H1 (cell line): ENCODE measurements at regions not wholly inside any gene's neighbourhood (a gene's known extent, or its start where the extent isn't known, plus 50 kb on each side); places are given as distances from the start of the nearest gene placed in this dataset.

Source experiments
- CTCF ChIA-PET: fragments of 300-600 bp; sonication (Branson Sonifier 250); formaldehyde crosslinking; loops from one replicate; lab custom pipeline; 2021; ENCODE audit not compliant: partially characterized antibody; lab: Charles Lee
- POLR2A ChIA-PET: fragments of 300-600 bp; sonication (Branson Sonifier 250); formaldehyde crosslinking; loops from one replicate; lab custom pipeline; 2021; ENCODE audit warnings: inconsistent platforms; ENCODE audit not compliant: partially characterized antibody; lab: Charles Lee
- DNase-seq, 2 experiments: peaks; one replicate each; pipeline versions ENCODE4 v3.0.0 to v3.0.0-alpha.2; 2010 to 2022; ENCODE audit warnings: low spot score in 2 of 2, low read depth in 1 of 2, mixed read lengths in 1 of 2
- FAIRE-seq: peaks from 2 replicates; lab custom pipeline; 2011; peaks lifted over from hg19 to GRCh38; lab: Jason Lieb, UNC
- H2AFZ ChIP-seq: 2 replicates; pipeline ENCODE4 v1.8.1; 2012; ENCODE audit warnings: low read length, inconsistent platforms
- H2AK5ac ChIP-seq: 2 replicates; pipeline ENCODE4 v1.6.1; 2013; ENCODE audit warnings: low read depth, low read length
- H2BK120ac ChIP-seq: replicated peaks from 2 replicates; pipeline ENCODE3; 2013; ENCODE audit warnings: low read depth, low read length, inconsistent platforms
- H2BK12ac ChIP-seq: 2 replicates; pipeline ENCODE4 v1.6.1; 2013; ENCODE audit warnings: low read depth, low read length
- H2BK15ac ChIP-seq: 2 replicates; pipeline ENCODE4 v1.6.1; 2013; ENCODE audit warnings: low read length
- H2BK20ac ChIP-seq: 2 replicates; pipeline ENCODE4 v1.6.1; 2013; ENCODE audit warnings: low read length
- H2BK5ac ChIP-seq: 2 replicates; pipeline ENCODE4 v1.6.1; 2013; ENCODE audit warnings: low read depth, low read length
- H3K14ac ChIP-seq: 2 replicates; pipeline ENCODE4 v1.6.1; 2013; ENCODE audit warnings: inconsistent platforms; ENCODE audit not compliant: insufficient read length
- H3K18ac ChIP-seq: 2 replicates; pipeline ENCODE4 v1.6.1; 2013; ENCODE audit warnings: low read length; ENCODE audit errors: extremely low read depth
- H3K23ac ChIP-seq: 2 replicates; pipeline ENCODE4 v1.6.1; 2013; ENCODE audit warnings: inconsistent platforms; ENCODE audit not compliant: insufficient read length
- H3K23me2 ChIP-seq: 2 replicates; pipeline ENCODE4 v1.6.1; 2013; ENCODE audit warnings: low read depth, low read length
- H3K27ac ChIP-seq: 2 replicates; pipeline ENCODE4 v1.6.1; 2011; ENCODE audit warnings: low read depth, low read length, inconsistent platforms
- H3K27me3 ChIP-seq, 4 experiments: replicated peaks in 1 of 4; 1 replicate in 1 of 4; 2 replicates in 3 of 4; pipeline versions ENCODE4 v1.6.1 to v1.8.1; 2011 to 2013; ENCODE audit warnings: low read length in 3 of 4, mild to moderate bottlenecking in 3 of 4, inconsistent platforms in 2 of 4, mixed read lengths in 2 of 4, moderate library complexity in 1 of 4; ENCODE audit not compliant: control insufficient read depth in 3 of 4, insufficient read depth in 3 of 4; ENCODE audit errors: extremely low read depth in 1 of 4
- H3K36me3 ChIP-seq, 4 experiments: 2 replicates each; pipeline versions ENCODE4 v1.6.1 to v1.8.1; 2011 to 2013; ENCODE audit warnings: mild to moderate bottlenecking in 4 of 4, low read length in 3 of 4, moderate library complexity in 2 of 4, control low read depth in 1 of 4, inconsistent platforms in 1 of 4; ENCODE audit not compliant: insufficient read depth in 4 of 4, control insufficient read depth in 2 of 4
- H3K4ac ChIP-seq: replicated peaks from 2 replicates; pipeline ENCODE3; 2013; ENCODE audit warnings: low read length, low read depth, mixed read lengths, inconsistent platforms; ENCODE audit not compliant: insufficient read length
- H3K4me1 ChIP-seq, 4 experiments: replicated peaks in 1 of 4; 1 replicate in 1 of 4; 2 replicates in 3 of 4; pipeline versions ENCODE4 v1.6.1 to v1.8.1; 2011 to 2013; ENCODE audit warnings: low read length in 3 of 4, inconsistent platforms in 2 of 4, mixed read lengths in 1 of 4; ENCODE audit not compliant: insufficient read depth in 4 of 4, control insufficient read depth in 3 of 4
- H3K4me2 ChIP-seq, 2 experiments: 2 replicates each; pipeline versions ENCODE4 v1.6.1 to v1.8.1; 2011 to 2013; ENCODE audit warnings: low read depth in 2 of 2, low read length in 2 of 2, control low read depth in 1 of 2, inconsistent platforms in 1 of 2, mild to moderate bottlenecking in 1 of 2; ENCODE audit not compliant: insufficient read depth in 1 of 2
- H3K4me3 ChIP-seq, 4 experiments: fragments of 200-600, 300-600 bp in 1 of 4; sonication (generic), shearing (Covaris generic), sonication (Bioruptor Twin) in 1 of 4; 2 replicates each; pipeline versions ENCODE4 v1.5.1 to v1.8.1; 2011 to 2016; ENCODE audit warnings: low read length in 4 of 4, low read depth in 3 of 4, control low read depth in 2 of 4, inconsistent platforms in 2 of 4, mild to moderate bottlenecking in 2 of 4, mixed read lengths in 1 of 4, moderate library complexity in 1 of 4; ENCODE audit not compliant: insufficient read depth in 2 of 4; ENCODE audit errors: extremely low read depth in 1 of 4
- H3K56ac ChIP-seq: replicated peaks from 2 replicates; pipeline ENCODE3; 2013; ENCODE audit warnings: low read depth, mild to moderate bottlenecking, mixed read lengths, low read length, inconsistent platforms; ENCODE audit not compliant: insufficient read length
- H3K79me1 ChIP-seq: 2 replicates; pipeline ENCODE4 v1.6.1; 2013; ENCODE audit warnings: low read depth, low read length, control low read depth
- H3K79me2 ChIP-seq, 2 experiments: 2 replicates each; pipeline versions ENCODE4 v1.6.1 to v1.8.1; 2012 to 2013; ENCODE audit warnings: low read length in 2 of 2, mild to moderate bottlenecking in 2 of 2, inconsistent platforms in 1 of 2; ENCODE audit not compliant: insufficient read depth in 2 of 2, control insufficient read depth in 1 of 2
- H3K9ac ChIP-seq, 4 experiments: replicated peaks in 1 of 4; 1 replicate in 1 of 4; 2 replicates in 3 of 4; pipeline versions ENCODE4 v1.6.1 to v1.8.1; 2011 to 2013; ENCODE audit warnings: low read depth in 3 of 4, low read length in 3 of 4, control low read depth in 2 of 4, mild to moderate bottlenecking in 2 of 4, moderate library complexity in 2 of 4, inconsistent platforms in 1 of 4; ENCODE audit errors: extremely low read depth in 1 of 4
- H3K9me3 ChIP-seq, 2 experiments: 2 replicates each; pipeline versions ENCODE4 v1.6.1 to v1.8.1; 2012 to 2013; ENCODE audit warnings: mild to moderate bottlenecking in 2 of 2, moderate library complexity in 2 of 2, control low read depth in 1 of 2, inconsistent platforms in 1 of 2, low read depth in 1 of 2, low read length in 1 of 2, mixed read lengths in 1 of 2; ENCODE audit not compliant: insufficient read depth in 2 of 2
- H4K20me1 ChIP-seq, 2 experiments: replicated peaks in 1 of 2; 2 replicates each; pipeline versions ENCODE3 to v1.8.1; 2011 to 2013; ENCODE audit warnings: inconsistent platforms in 2 of 2, low read length in 2 of 2, mild to moderate bottlenecking in 1 of 2; ENCODE audit not compliant: insufficient read depth in 2 of 2, control insufficient read depth in 1 of 2
- H4K5ac ChIP-seq: 2 replicates; pipeline ENCODE4 v1.6.1; 2013; ENCODE audit warnings: low read length, low read depth, mixed read lengths, inconsistent platforms; ENCODE audit not compliant: insufficient read length
- H4K8ac ChIP-seq: 2 replicates; pipeline ENCODE4 v1.8.0; 2013; ENCODE audit warnings: mild to moderate bottlenecking, moderate library complexity, low read length, inconsistent platforms; ENCODE audit not compliant: insufficient read depth; ENCODE audit errors: extremely low read depth
- H4K91ac ChIP-seq: replicated peaks from 2 replicates; pipeline ENCODE3; 2013; ENCODE audit warnings: low read length, mixed read lengths, inconsistent platforms; ENCODE audit not compliant: insufficient read length
- BACH1 ChIP-seq: IDR thresholded peaks from 2 replicates; pipeline ENCODE4 v1.6.1; 2012; ENCODE audit warnings: low read length, improper control_type of control experiment
- CBX8 ChIP-seq: fragments of 300-800, 300-1000 bp; sonication (generic); IDR thresholded peaks from 2 replicates; pipeline ENCODE4 v1.7.1; 2016; ENCODE audit warnings: low read depth, low read length, borderline replicate concordance
- FOSL1 ChIP-seq: IDR thresholded peaks from 2 replicates; pipeline ENCODE4 v1.6.1; 2011; ENCODE audit warnings: mild to moderate bottlenecking, low read depth, low read length, moderate library complexity; ENCODE audit not compliant: insufficient read depth
- NRF1 ChIP-seq: IDR thresholded peaks from 2 replicates; pipeline ENCODE4 v1.6.1; 2011; ENCODE audit warnings: mild to moderate bottlenecking, low read depth, low read length, improper control_type of control experiment
- SUZ12 ChIP-seq: fragments of 200-600 bp; sonication (generic); IDR thresholded peaks from 2 replicates; pipeline ENCODE4 v1.6.1; 2012; ENCODE audit warnings: mild to moderate bottlenecking, inconsistent platforms, low read length, moderate library complexity, mixed read lengths
- TAF1 ChIP-seq: IDR thresholded peaks from 2 replicates; pipeline ENCODE4 v1.6.1; 2011; ENCODE audit warnings: mild to moderate bottlenecking, low read depth, low read length
- TAF7 ChIP-seq: optimal IDR thresholded peaks from 2 replicates; pipeline ENCODE3; 2011; ENCODE audit warnings: low read depth, mild to moderate bottlenecking, inconsistent platforms, low read length, moderate library complexity, borderline replicate concordance
- WGBS, 2 experiments: shearing (Covaris generic) in 1 of 2; methylation state at CpG; one replicate each; pipeline versions ENCODE4 v1.1.6 to v1.1.7; 2013 to 2015; ENCODE audit warnings: low lambda C conversion rate in 2 of 2, mixed read lengths in 2 of 2, inconsistent platforms in 1 of 2, low coverage in 1 of 2, missing lambda C conversion rate in 1 of 2; ENCODE audit not compliant: insufficient replicate concordance in 2 of 2, insufficient coverage in 1 of 2, insufficient read length in 1 of 2; ENCODE audit errors: extremely low coverage in 1 of 2, missing lambda C conversion rate in 1 of 2; 5-methylcytosine and 5-hydroxymethylcytosine counted together
- TF ChIP-seq, protein P1 (sequence below), 3 experiments: IDR thresholded peaks; 1 replicate in 2 of 3; 2 replicates in 1 of 3; pipeline versions ENCODE4 v1.5.1 to v1.6.1; 2011; ENCODE audit warnings: low read length in 3 of 3, mild to moderate bottlenecking in 3 of 3, inconsistent platforms in 2 of 3, low read depth in 1 of 3, moderate library complexity in 1 of 3; ENCODE audit not compliant: insufficient read depth in 1 of 3; ENCODE audit errors: control extremely low read depth in 1 of 3

- Histone ChIP-seq H3K79me1 (no peaks in the 10 kb centered on the region), H3K36me3 (no peaks in the 10 kb centered on the region), H3K9ac (no peak overlapping the region), H2BK5ac (no peak overlapping the region), H2BK20ac (no peak overlapping the region), H3K27ac (no peak overlapping the region), H2AFZ (no peak overlapping the region), H3K4me3 (no peak overlapping the region), H3K4me1 (no peaks in the 10 kb centered on the region), H3K56ac (no peak overlapping the region), H3K4me2 (no peak overlapping the region), H2BK12ac (no peak overlapping the region), H3K23me2 (no peaks in the 10 kb centered on the region), H2BK120ac (no peak overlapping the region), H4K8ac (no peak overlapping the region), H4K20me1 (no peaks in the 10 kb centered on the region), H3K18ac (no peak overlapping the region), H3K23ac (no peak overlapping the region), H2AK5ac (no peak overlapping the region), H2BK15ac (no peak overlapping the region), H4K5ac (no peak overlapping the region), H3K79me2 (no peaks in the 10 kb centered on the region), H4K91ac (no peak overlapping the region), H3K9me3 (peaks cover 5 to 14% of the 10 kb centered on the region in 2 experiments; a peak in 2 of 4 replicates), H3K27me3 (no peaks in the 10 kb centered on the region), H3K14ac (no peak overlapping the region), H3K4ac (no peak overlapping the region)
- DNase-seq (no peak), FAIRE-seq (no peak)
- ChIA-PET POLR2A (no interaction called here), CTCF (no interaction called here)
- 93% methylated on average over 1 of the region's 1 CpG; no CpG with 5 or more reads in 1 of the 2 experiments for WGBS, 2 experiments
- TF ChIP-seq SUZ12 (no peak), CBX8 (no peak), TAF7 (no peak), NRF1 (no peak), BACH1 (no peak), FOSL1 (no peak), TAF1 (no peak)
- TF ChIP-seq, protein P1, sequence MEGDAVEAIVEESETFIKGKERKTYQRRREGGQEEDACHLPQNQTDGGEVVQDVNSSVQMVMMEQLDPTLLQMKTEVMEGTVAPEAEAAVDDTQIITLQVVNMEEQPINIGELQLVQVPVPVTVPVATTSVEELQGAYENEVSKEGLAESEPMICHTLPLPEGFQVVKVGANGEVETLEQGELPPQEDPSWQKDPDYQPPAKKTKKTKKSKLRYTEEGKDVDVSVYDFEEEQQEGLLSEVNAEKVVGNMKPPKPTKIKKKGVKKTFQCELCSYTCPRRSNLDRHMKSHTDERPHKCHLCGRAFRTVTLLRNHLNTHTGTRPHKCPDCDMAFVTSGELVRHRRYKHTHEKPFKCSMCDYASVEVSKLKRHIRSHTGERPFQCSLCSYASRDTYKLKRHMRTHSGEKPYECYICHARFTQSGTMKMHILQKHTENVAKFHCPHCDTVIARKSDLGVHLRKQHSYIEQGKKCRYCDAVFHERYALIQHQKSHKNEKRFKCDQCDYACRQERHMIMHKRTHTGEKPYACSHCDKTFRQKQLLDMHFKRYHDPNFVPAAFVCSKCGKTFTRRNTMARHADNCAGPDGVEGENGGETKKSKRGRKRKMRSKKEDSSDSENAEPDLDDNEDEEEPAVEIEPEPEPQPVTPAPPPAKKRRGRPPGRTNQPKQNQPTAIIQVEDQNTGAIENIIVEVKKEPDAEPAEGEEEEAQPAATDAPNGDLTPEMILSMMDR (IDR thresholded peaks at IDR 0.05; ENCODE audit: control extremely low read depth in 1 of 3, insufficient read depth in 1 of 3, low read depth in 1 of 3, low read length in 3 of 3): no peak
These were observed 89.4 kb downstream of the TPRA1 start for GRCh38 chr3:127501177-127501576.
